ENCODE measurements at regions not wholly inside any gene's neighbourhood (a gene's known extent, or its start where the extent isn't known, plus 50 kb on each side); places are given as distances from the start of the nearest gene placed in this dataset.

DNA sequence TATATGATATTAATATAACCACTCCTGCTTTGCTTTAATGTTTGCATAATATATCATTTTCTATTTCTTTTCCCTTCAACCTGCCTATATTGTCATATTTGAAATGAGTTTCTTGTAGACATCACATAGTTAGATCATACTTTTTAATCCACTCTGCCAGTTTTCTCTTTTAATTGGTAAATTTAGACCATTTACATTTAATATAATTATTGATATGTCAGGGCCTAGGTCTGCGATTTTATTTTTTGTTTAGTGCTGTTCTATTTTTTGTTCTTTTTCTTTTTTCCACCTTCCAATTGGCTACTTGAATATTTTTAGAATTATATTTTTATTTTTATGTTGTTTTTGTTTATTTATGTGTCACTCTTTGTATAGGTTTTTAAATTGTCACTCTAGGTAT is 213.3 kb downstream of the C1orf94 start:
- H3K9me3 Mint-ChIP-seq: no peaks in the 10 kb centered on the region
- CTCF ChIA-PET: no interaction called here
- H3K27ac Mint-ChIP-seq: no peak overlapping the region
- H3K4me3 Mint-ChIP-seq: no peak overlapping the region
- DNase-seq: no peak
- no peaks in the 10 kb centered on the region for H3K36me3 Mint-ChIP-seq (ENCODE audit: low read depth)
- H3K4me1 Mint-ChIP-seq: no peaks in the 10 kb centered on the region
- POLR2A ChIA-PET: no interaction called here
- H3K27me3 Mint-ChIP-seq: peaks cover 6% of the 10 kb centered on the region

DNA sequence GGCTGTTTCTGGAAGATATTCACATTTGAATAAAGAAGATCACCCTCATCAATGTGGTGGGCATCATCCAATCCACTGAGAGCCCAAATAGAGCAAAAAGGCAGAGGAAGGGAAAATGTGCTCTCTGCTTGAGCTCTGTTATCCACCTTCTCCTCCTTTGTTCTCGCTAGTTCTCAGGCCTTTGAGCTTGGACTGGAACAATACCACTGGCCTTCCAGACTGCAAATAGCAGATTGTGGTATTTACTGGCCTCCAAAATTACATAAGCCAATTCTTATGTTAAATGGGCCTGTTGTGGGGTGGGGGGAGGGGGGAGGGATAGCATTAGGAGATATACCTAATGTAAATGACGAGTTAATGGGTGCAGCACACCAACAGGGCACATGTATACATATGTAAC is 219.3 kb downstream of the C1orf94 start:
- ChIA-PET CTCF (no interaction called here), POLR2A (no interaction called here)
- DNase-seq: no peak
- Mint-ChIP-seq H3K27me3 (no peaks in the 10 kb centered on the region), H3K36me3 (ENCODE audit: low read depth) (no peaks in the 10 kb centered on the region), H3K27ac (no peak overlapping the region), H3K4me3 (no peak overlapping the region), H3K4me1 (no peaks in the 10 kb centered on the region), H3K9me3 (no peaks in the 10 kb centered on the region)

DNA sequence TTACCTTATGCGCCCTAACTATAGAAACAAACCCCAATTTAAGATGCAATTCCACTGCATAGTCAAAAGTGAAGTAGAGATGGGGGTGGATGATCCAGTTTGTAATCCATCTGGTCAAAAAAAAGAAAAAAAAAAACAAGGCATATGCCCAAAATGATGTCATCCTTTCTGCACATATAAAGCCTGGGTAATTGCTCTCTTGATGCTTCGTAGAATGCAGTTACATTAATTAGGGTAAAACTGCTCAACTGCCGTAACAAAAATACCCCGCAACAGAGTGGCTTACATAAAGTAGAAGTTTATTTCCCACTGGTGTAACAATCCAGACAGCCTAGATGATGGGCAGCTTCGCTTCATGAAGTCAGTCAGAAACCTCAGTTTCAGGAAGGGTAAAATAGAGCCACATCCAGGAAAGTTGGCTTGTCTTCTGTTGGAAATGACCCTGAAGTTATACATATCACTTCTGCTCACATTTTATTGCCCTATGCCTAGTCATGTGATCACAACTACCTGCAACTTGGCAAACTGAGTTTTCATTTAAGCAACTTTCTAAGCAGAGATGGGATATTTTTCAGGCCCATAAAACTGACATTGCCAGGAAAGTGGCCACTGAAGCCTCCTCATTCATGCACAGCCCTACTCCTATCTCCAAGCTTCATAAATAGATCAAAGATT is 221.7 kb downstream of the C1orf94 start:
- POLR2A ChIA-PET: no interaction called here
- no peak for DNase-seq
- CTCF ChIA-PET: no interaction called here
- no peak overlapping the region for H3K27ac Mint-ChIP-seq
- no peak overlapping the region for H3K4me3 Mint-ChIP-seq
- no peaks in the 10 kb centered on the region for H3K4me1 Mint-ChIP-seq
- H3K27me3 Mint-ChIP-seq: no peaks in the 10 kb centered on the region
- no peaks in the 10 kb centered on the region for H3K36me3 Mint-ChIP-seq (ENCODE audit: low read depth)
- no peaks in the 10 kb centered on the region for H3K9me3 Mint-ChIP-seq

DNA sequence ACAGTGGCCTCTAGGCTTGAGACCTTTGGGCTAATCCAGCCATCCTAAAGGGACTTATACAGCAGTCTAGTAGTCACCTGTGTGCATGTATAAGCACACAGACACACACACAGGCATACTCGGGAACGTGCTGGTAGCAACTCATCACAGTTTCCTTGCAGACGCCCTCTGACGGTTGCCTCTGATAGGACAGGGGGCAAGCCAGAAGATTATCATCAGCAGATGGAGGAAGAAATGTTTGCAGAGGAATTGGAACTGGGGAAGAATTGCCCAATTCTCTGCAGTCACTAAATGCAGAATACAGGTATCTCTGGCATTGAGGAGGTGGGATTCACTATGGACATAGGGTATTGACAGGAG is 222.2 kb downstream of the C1orf94 start:
- ChIA-PET CTCF (no interaction called here), POLR2A (no interaction called here)
- Mint-ChIP-seq H3K27ac (no peak overlapping the region), H3K36me3 (ENCODE audit: low read depth) (no peaks in the 10 kb centered on the region), H3K4me1 (no peaks in the 10 kb centered on the region), H3K9me3 (no peaks in the 10 kb centered on the region), H3K4me3 (no peak overlapping the region), H3K27me3 (no peaks in the 10 kb centered on the region)
- DNase-seq: no peak

DNA sequence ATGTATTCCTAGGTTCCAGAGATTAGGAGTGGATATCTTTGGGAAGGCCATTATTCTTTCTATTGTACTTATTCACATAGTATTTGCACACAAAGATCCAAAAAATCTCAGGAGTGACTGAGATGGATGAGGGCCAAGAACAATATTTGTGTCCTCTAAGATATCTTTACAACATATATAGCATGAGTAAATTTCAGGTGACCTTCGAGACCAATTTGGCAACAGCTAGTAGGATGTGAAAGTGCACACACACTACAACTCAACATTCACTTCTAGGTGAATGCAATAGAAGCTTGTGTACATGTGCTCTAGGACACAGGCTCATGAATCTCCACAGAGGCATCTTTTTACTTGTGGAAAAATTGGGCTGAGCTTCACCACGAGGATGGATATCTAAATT is 224.0 kb downstream of the C1orf94 start:
- ChIA-PET CTCF (no interaction called here), POLR2A (no interaction called here)
- Mint-ChIP-seq H3K9me3 (no peaks in the 10 kb centered on the region), H3K4me3 (no peak overlapping the region), H3K27ac (no peak overlapping the region), H3K36me3 (ENCODE audit: low read depth) (no peaks in the 10 kb centered on the region), H3K4me1 (no peaks in the 10 kb centered on the region), H3K27me3 (no peaks in the 10 kb centered on the region)
- DNase-seq: no peak

DNA sequence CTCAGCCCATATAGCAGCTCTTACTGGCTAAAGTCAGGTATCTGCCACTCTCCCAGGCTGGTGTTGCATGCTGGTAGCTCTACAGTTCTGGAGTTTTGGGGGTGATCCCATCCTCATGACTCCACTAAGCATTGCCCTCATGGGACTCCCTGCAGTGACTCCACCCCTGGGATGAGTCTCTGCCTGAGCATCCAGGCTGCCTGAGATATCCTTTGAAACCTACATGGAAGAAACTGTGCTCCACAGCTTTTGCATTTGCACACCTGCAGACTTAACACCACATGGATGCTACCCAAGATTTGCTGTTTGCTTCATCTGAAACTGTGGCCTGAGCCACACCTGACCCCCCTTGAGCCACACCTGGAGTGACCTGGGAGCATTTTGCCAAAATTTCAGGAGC is 226.4 kb downstream of the C1orf94 start:
- H3K4me1 Mint-ChIP-seq: no peaks in the 10 kb centered on the region
- no peaks in the 10 kb centered on the region for H3K27me3 Mint-ChIP-seq
- no peaks in the 10 kb centered on the region for H3K36me3 Mint-ChIP-seq (ENCODE audit: low read depth)
- no peak for DNase-seq
- H3K4me3 Mint-ChIP-seq: no peak overlapping the region
- ChIA-PET CTCF (no interaction called here), POLR2A (no interaction called here)
- H3K27ac Mint-ChIP-seq: no peak overlapping the region
- H3K9me3 Mint-ChIP-seq: no peaks in the 10 kb centered on the region

DNA sequence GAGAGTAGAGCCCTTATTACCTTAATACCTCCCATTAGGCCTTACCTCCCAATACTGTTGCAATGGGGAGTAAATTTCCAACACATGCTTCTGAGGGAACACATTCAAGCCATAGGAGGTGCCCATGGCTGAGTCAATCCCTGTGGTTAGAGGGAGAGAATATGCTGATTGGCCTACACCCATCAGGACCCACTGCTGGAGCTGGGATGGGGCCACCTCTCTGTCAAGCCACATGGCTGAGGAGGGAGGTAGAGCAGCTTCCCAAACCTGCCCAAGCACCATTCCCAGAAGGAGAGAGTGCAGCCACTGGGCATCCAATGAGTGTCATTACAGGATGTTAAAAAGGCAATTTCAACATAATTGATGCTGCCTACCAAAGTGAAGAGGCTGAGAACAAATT is 228.1 kb downstream of the C1orf94 start:
- Mint-ChIP-seq H3K27ac (no peak overlapping the region), H3K4me1 (no peaks in the 10 kb centered on the region), H3K9me3 (no peaks in the 10 kb centered on the region), H3K36me3 (ENCODE audit: low read depth) (no peaks in the 10 kb centered on the region), H3K4me3 (no peak overlapping the region), H3K27me3 (no peaks in the 10 kb centered on the region)
- DNase-seq: no peak
- POLR2A ChIA-PET: no interaction called here
- CTCF ChIA-PET: no interaction called here

DNA sequence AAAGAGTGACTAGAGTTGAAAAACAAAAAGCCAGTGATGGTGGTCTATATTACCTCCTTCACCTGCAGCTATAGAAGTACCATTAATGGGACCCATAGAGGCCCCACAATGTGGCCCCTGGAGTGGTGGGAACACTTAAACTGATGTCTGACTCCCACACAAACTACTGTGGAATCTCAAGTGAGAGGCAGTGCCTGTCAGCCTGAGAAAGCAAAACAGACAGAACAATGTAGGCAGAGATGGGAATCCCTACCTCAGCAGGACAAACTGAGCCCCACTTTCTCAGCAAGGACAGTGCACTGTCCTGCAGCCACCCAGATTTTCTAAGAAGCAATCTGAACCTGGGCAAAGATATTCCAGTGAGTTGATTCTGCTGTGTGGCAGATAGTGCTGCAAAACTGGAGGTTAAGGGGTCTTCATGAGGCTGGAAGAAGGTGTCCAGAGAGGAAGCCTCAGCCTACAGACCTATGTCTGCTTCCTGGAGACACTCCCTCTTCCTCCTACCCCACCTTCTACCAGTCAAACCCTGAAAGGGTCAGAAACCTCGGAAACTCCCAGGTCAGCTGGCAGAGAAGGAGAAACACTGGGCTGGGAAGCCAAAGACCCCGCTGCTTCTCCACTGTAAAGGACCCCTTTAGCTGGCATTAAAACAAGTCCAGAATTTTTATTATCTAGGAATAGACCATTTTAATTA is 228.7 kb downstream of the C1orf94 start:
- Mint-ChIP-seq H3K4me1 (no peaks in the 10 kb centered on the region), H3K4me3 (no peak overlapping the region), H3K27ac (no peak overlapping the region), H3K36me3 (ENCODE audit: low read depth) (no peaks in the 10 kb centered on the region), H3K9me3 (no peaks in the 10 kb centered on the region), H3K27me3 (no peaks in the 10 kb centered on the region)
- CTCF ChIA-PET: no interaction called here
- POLR2A ChIA-PET: no interaction called here
- no peak for DNase-seq

DNA sequence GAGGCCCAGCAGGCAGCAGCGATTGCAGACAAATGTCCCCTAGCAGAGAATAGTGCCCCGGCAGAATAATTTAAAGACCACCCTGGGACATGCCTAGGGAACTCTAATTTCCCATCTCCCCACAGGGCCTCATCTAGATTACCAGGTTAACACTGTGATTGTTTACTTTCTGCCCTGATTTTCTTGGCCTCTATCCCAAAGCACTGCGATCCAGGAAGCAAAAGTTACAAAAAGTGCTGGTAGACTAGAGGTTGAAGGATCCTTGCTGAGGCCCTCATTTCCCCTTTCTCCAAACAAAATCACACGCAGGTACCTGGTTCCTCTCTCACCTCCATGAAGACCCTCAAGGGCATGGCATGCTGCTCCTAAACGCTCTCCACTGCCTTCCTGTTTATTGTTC is 229.7 kb downstream of the C1orf94 start:
- no peaks in the 10 kb centered on the region for H3K36me3 Mint-ChIP-seq (ENCODE audit: low read depth)
- H3K27me3 Mint-ChIP-seq: no peaks in the 10 kb centered on the region
- DNase-seq: no peak
- H3K4me1 Mint-ChIP-seq: no peaks in the 10 kb centered on the region
- no peaks in the 10 kb centered on the region for H3K9me3 Mint-ChIP-seq
- CTCF ChIA-PET: no interaction called here
- H3K27ac Mint-ChIP-seq: no peak overlapping the region
- no peak overlapping the region for H3K4me3 Mint-ChIP-seq
- POLR2A ChIA-PET: no interaction called here

DNA sequence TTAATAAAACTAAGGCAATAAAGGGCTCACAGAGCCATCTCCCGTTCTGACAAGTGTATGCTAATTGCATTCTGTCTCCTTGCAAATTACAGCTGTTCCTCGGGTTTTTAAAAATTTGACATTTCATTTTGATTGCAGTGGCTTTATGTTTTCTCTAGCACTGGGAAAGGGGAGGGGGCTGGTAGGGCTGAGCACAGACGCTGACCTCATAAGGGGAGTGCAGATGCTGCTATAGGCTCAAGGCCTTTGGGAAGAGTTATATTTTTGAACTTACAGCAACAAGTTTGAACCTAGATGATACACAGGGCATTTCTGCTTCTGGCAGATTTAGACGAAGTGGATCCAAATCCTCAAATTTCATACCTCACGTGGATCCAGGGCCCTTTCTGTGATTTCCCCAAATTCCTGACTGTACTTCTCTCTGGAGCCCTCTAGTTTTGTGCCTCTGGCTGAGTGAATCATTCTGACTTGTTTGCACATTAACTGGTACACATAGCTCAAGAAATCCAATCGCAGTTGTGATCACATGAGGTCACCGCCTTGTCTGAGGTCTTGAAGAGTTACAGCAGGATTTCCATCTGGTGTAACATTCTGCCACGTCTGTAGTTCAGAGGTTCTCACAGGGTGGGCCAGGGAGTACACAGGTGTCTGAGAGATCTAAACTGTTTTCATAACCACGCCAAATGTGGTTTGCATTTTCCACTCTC is 230.3 kb downstream of the C1orf94 start:
- no peaks in the 10 kb centered on the region for H3K27me3 Mint-ChIP-seq
- no peaks in the 10 kb centered on the region for H3K36me3 Mint-ChIP-seq (ENCODE audit: low read depth)
- DNase-seq: no peak
- POLR2A ChIA-PET: no interaction called here
- H3K4me1 Mint-ChIP-seq: no peaks in the 10 kb centered on the region
- CTCF ChIA-PET: no interaction called here
- no peaks in the 10 kb centered on the region for H3K9me3 Mint-ChIP-seq
- H3K4me3 Mint-ChIP-seq: no peak overlapping the region
- H3K27ac Mint-ChIP-seq: no peak overlapping the region

DNA sequence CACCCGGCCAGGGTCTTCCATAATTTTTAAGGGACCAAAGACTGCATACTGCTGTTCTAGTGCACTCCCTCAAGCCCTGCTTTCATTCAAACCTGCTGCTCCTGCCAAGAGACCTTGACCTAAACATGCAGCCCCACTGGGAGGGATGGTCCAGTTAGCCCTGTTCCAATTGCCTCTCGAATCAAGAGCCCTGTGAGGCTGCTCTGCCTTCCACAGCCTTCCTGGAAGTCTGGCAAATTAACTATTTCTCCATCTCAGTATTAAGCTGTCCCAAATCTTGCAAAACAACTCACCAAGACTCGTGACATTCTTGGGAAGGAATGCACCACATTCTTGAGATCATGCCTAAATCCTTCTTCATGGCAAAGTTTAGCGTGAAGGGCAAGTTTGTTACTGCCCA is 231.3 kb downstream of the C1orf94 start:
- CTCF ChIA-PET: no interaction called here
- POLR2A ChIA-PET: no interaction called here
- Mint-ChIP-seq H3K27me3 (no peaks in the 10 kb centered on the region), H3K27ac (no peak overlapping the region), H3K36me3 (ENCODE audit: low read depth) (no peaks in the 10 kb centered on the region), H3K9me3 (no peaks in the 10 kb centered on the region), H3K4me3 (no peak overlapping the region), H3K4me1 (no peaks in the 10 kb centered on the region)
- no peak for DNase-seq

DNA sequence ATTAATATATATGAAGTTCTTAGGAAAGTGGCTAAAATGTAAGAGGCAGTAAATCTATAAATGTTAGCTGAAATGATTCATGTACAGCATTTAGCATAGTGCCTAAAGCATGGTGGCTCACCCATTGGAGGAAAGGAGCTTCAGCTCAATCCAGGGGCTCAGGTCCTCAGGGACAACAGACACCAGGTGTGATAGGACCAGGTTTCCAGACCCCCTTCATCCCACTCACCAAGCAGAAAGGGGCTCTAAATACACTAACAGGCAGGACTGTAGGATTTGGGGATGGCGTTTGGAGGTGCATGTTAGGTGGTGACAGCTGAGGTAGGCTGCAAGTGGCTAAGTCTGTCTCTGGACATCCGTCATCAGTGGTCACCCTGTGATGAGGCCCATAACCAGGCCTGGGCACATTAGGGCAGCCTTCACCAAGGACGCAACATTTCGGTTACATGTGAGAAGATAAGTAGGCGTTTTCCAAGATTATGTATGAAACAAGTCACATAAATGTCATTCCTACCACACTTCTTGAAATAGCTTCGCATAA is 233.1 kb downstream of the C1orf94 start:
- POLR2A ChIA-PET: no interaction called here
- CTCF ChIA-PET: no interaction called here
- DNase-seq: no peak
- Mint-ChIP-seq H3K27ac (no peak overlapping the region), H3K4me3 (no peak overlapping the region), H3K9me3 (no peaks in the 10 kb centered on the region), H3K4me1 (no peaks in the 10 kb centered on the region), H3K27me3 (no peaks in the 10 kb centered on the region), H3K36me3 (ENCODE audit: low read depth) (no peaks in the 10 kb centered on the region)

DNA sequence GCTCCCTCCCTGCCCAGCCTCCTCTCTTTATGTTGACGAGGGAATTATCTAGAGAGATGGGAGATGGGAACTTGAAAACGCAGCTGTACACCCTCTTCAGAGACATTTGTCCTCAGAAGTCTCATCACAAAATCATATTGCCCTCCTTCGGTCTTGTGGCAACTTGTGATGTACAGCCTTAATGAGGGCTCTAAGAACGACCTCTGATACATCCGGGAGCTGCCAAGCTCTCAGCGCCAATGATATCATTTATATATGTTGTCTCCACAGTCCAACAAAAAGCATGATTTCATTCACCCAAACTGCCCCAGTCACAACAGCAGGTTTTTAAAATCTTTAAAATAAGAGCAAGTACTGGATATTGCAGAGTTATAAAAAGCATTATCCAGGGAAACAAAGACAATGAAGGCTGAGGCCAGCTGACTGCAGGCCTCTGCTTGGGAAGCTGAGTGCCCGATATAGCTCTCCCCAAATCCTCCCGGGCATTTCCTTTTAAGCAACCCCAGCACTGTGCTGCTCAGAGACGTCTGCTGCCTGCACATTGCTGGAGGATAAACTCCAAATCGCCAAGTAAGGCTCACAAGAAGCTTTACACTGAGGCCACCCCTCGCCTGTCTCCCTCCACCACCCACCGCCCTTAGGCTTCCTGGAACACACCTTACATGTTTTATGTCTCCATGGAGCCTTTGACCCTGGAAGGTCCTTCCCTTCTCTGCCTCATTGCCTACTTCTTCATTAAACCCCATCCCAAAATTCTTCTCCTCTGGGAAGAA is 236.1 kb downstream of the C1orf94 start:
- Mint-ChIP-seq H3K4me1 (no peaks in the 10 kb centered on the region), H3K27me3 (no peaks in the 10 kb centered on the region), H3K27ac (no peak overlapping the region), H3K36me3 (ENCODE audit: low read depth) (no peaks in the 10 kb centered on the region), H3K4me3 (no peak overlapping the region), H3K9me3 (no peaks in the 10 kb centered on the region)
- ChIA-PET CTCF (no interaction called here), POLR2A (no interaction called here)
- DNase-seq: no peak

Data from activated CD4-positive, alpha-beta memory T cell treated with anti-CD3 and anti-CD28 coated beads, Interleukin-2, amount 10 ng/mL, durations not matched to agents 7 days and 5 days (primary cell).